HCT116 (cell line): ENCODE measurements at regions not wholly inside any gene's neighbourhood (a gene's known extent, or its start where the extent isn't known, plus 50 kb on each side); places are given as distances from the start of the nearest gene placed in this dataset.

ENCODE experiments used
- ATAC-seq: fragments of 200-7000 bp; cut with Tn5 transposase; 2 replicates; pipeline ENCODE4 v1.9.1; 2020; ENCODE audit warnings: mild to moderate bottlenecking, moderate library complexity
- BruUV-seq: library from RNA; stranded (reverse); fragments of 400-500 nt; replicated peaks from 2 replicates; lab custom pipeline; 2021; lab: Mats Ljungman, UMichigan
- CTCF ChIA-PET: fragments of 300-600 bp; sonication (Branson Sonifier 250); formaldehyde crosslinking; loops from one replicate; lab custom pipeline; 2021; ENCODE audit warnings: antibody characterized with exemption; lab: Charles Lee
- POLR2A ChIA-PET: fragments of 300-600, 350-600 bp; sonication (Branson Sonifier 250); formaldehyde crosslinking; loops from one replicate; lab custom pipeline; 2021; ENCODE audit warnings: antibody characterized with exemption; lab: Charles Lee
- RAD21 ChIA-PET, 2 experiments: fragments of 300-600 bp; sonication (Branson Sonifier 250); formaldehyde crosslinking; loops; one replicate each; lab custom pipeline; 2023; ENCODE audit warnings: low total read pairs in 2 of 2; ENCODE audit not compliant: uncharacterized antibody in 2 of 2, unreplicated experiment in 2 of 2, low non-redundant PET in 1 of 2; lab: Charles Lee
- DNase-seq: peaks from one replicate; pipeline ENCODE4 v3.0.0-alpha.2; 2010; ENCODE audit warnings: low read depth, low spot score
- H2AFZ ChIP-seq: fragments of 200-600 bp; shearing (Covaris generic), sonication (generic); 2 replicates; pipeline ENCODE4 v1.6.1; 2017; ENCODE audit warnings: low read depth, mixed run types, mixed read lengths, antibody characterized with exemption, low read length; ENCODE audit not compliant: poor library complexity, severe bottlenecking
- H3K27ac ChIP-seq: 2 replicates; pipeline ENCODE4 v1.5.1; 2012; ENCODE audit warnings: low read depth, low read length
- H3K27me3 ChIP-seq: fragments of 200-600 bp; sonication (generic); 2 replicates; pipeline ENCODE4 v1.6.1; 2016; ENCODE audit warnings: mixed run types, low read length, mixed read lengths; ENCODE audit not compliant: insufficient read depth
- H3K36me3 ChIP-seq, 2 experiments: fragments of 200-500 bp in 1 of 2; fragments of 200-600 bp in 1 of 2; sonication (Bioruptor generic) in 1 of 2; sonication (generic) in 1 of 2; 2 replicates each; pipeline versions ENCODE4 v1.5.1 to v1.6.1; 2014 to 2016; ENCODE audit warnings: low read length in 2 of 2, inconsistent platforms in 1 of 2, mixed read lengths in 1 of 2, mixed run types in 1 of 2; ENCODE audit not compliant: insufficient read depth in 2 of 2, control insufficient read depth in 1 of 2
- H3K4me1 ChIP-seq, 2 experiments: fragments of 200-600 bp in 1 of 2; sonication (generic) in 1 of 2; 2 replicates each; pipeline versions ENCODE4 v1.5.1 to v1.6.1; 2012 to 2017; ENCODE audit warnings: low read length in 2 of 2, inconsistent platforms in 1 of 2, mild to moderate bottlenecking in 1 of 2, mixed read lengths in 1 of 2, mixed run types in 1 of 2, moderate library complexity in 1 of 2; ENCODE audit not compliant: insufficient read depth in 2 of 2, control insufficient read depth in 1 of 2
- H3K4me2 ChIP-seq: fragments of 200-600 bp; sonication (generic); 2 replicates; pipeline ENCODE4 v1.6.1; 2017; ENCODE audit warnings: mixed run types, low read length, mixed read lengths
- H3K4me3 ChIP-seq, 2 experiments: fragments of 200-600 bp in 1 of 2; sonication (generic) in 1 of 2; replicated peaks in 1 of 2; 2 replicates each; pipeline ENCODE4 v1.5.1; 2011 to 2016; ENCODE audit warnings: low read length in 2 of 2, control low read depth in 1 of 2, low read depth in 1 of 2, mild to moderate bottlenecking in 1 of 2, mixed read lengths in 1 of 2, mixed run types in 1 of 2
- H3K79me2 ChIP-seq: fragments of 200-600 bp; sonication (generic); 2 replicates; pipeline ENCODE4 v1.6.1; 2017; ENCODE audit warnings: mild to moderate bottlenecking, mixed run types, low read length, moderate library complexity, mixed read lengths; ENCODE audit not compliant: insufficient read depth
- H3K9ac ChIP-seq: fragments of 200-600 bp; sonication (generic); 2 replicates; pipeline ENCODE4 v1.6.1; 2016; ENCODE audit warnings: low read length, mixed read lengths
- H3K9me2 ChIP-seq: fragments of 200-600 bp; sonication (generic), shearing (Covaris generic); 2 replicates; pipeline ENCODE4 v1.6.1; 2017; ENCODE audit warnings: mixed run types, mild to moderate bottlenecking, moderate library complexity; ENCODE audit not compliant: insufficient read depth
- H3K9me3 ChIP-seq, 2 experiments: fragments of 200-500 bp in 1 of 2; fragments of 200-600 bp in 1 of 2; sonication (Bioruptor generic) in 1 of 2; sonication (generic) in 1 of 2; 2 replicates each; pipeline ENCODE4 v1.6.1; 2014 to 2017; ENCODE audit warnings: low read length in 2 of 2, mixed read lengths in 2 of 2, inconsistent platforms in 1 of 2, low read depth in 1 of 2, mild to moderate bottlenecking in 1 of 2, mixed run types in 1 of 2, moderate library complexity in 1 of 2; ENCODE audit not compliant: control insufficient read depth in 1 of 2, insufficient read depth in 1 of 2
- H4K20me1 ChIP-seq: fragments of 200-600 bp; sonication (generic), shearing (Covaris generic); 2 replicates; pipeline ENCODE4 v1.6.1; 2017; ENCODE audit warnings: mixed run types, mild to moderate bottlenecking, moderate library complexity; ENCODE audit not compliant: insufficient read depth
- CEBPB ChIP-seq: IDR thresholded peaks from 2 replicates; pipeline ENCODE4 v1.6.1; 2012; ENCODE audit warnings: low read depth
- EGR1 ChIP-seq: IDR thresholded peaks from 2 replicates; pipeline ENCODE4 v1.6.1; 2012; ENCODE audit warnings: low read depth
- EZH2 ChIP-seq: fragments of 200-600 bp; sonication (generic); IDR thresholded peaks from 2 replicates; pipeline ENCODE4 v1.6.1; 2017; ENCODE audit warnings: antibody characterized with exemption, mixed run types
- EZH2phosphoT487 ChIP-seq: fragments of 200-600 bp; IDR thresholded peaks from 2 replicates; pipeline ENCODE4 v1.6.1; 2018; ENCODE audit warnings: antibody characterized with exemption, borderline replicate concordance
- FOSL1 ChIP-seq: IDR thresholded peaks from 2 replicates; pipeline ENCODE4 v1.6.1; 2012; ENCODE audit warnings: low read depth
- JUND ChIP-seq: IDR thresholded peaks from 2 replicates; pipeline ENCODE4 v1.6.1; 2012
- POLR2A ChIP-seq: IDR thresholded peaks from 2 replicates; pipeline ENCODE4 v1.7.0; 2011; ENCODE audit warnings: borderline replicate concordance; ENCODE audit not compliant: insufficient read depth, insufficient read length; ENCODE audit errors: extremely low read depth
- POLR2AphosphoS5 ChIP-seq: IDR thresholded peaks from 2 replicates; pipeline ENCODE4 v1.6.1; 2011; ENCODE audit warnings: mild to moderate bottlenecking, low read depth, low read length, moderate library complexity
- RAD21 ChIP-seq: IDR thresholded peaks from 2 replicates; pipeline ENCODE4 v1.6.1; 2012; ENCODE audit warnings: low read depth, mild to moderate bottlenecking
- SIN3A ChIP-seq: IDR thresholded peaks from 2 replicates; pipeline ENCODE4 v1.6.1; 2012; ENCODE audit warnings: low read depth
- SP1 ChIP-seq: IDR thresholded peaks from 2 replicates; pipeline ENCODE4 v1.6.1; 2012; ENCODE audit warnings: low read depth
- SRF ChIP-seq: IDR thresholded peaks from 2 replicates; pipeline ENCODE4 v1.6.1; 2012; ENCODE audit warnings: low read depth
- TCF7L2 ChIP-seq: IDR thresholded peaks from 2 replicates; pipeline ENCODE4 v1.7.0; 2011; ENCODE audit warnings: borderline replicate concordance, inconsistent platforms; ENCODE audit not compliant: insufficient read depth, insufficient read length; ENCODE audit errors: extremely low read depth
- YY1 ChIP-seq: IDR thresholded peaks from 2 replicates; pipeline ENCODE4 v1.6.1; 2011; ENCODE audit warnings: low read length, low read depth, moderate library complexity, mild to moderate bottlenecking; ENCODE audit not compliant: insufficient replicate concordance; ENCODE audit errors: extremely low read depth
- ZFX ChIP-seq: fragments of 450-650 bp; IDR thresholded peaks from 2 replicates; pipeline ENCODE4 v1.6.1; 2017
- ZNF274 ChIP-seq: fragments of 200-500 bp; sonication (Bioruptor generic); IDR thresholded peaks from 2 replicates; pipeline ENCODE4 v1.6.1; 2014; ENCODE audit warnings: mild to moderate bottlenecking, low read depth, low read length, inconsistent platforms
- intact Hi-C: fragments of 100-400 bp; cut with micrococcal nuclease; formaldehyde crosslinking; loops from 2 replicates; pipeline ENCODE4 v1.10.0; 2022
- TF ChIP-seq, protein P1 (sequence below): IDR thresholded peaks from 2 replicates; pipeline ENCODE4 v1.6.1; 2012
- TF ChIP-seq, protein P2 (sequence below), 3 experiments: fragments of 200-600 bp in 1 of 3; sonication (generic) in 1 of 3; IDR thresholded peaks in 2 of 3; conservative IDR thresholded peaks in 1 of 3; 2 replicates each; pipeline ENCODE4 v1.5.1; 2012 to 2017; ENCODE audit warnings: low read depth in 2 of 3, low read length in 2 of 3, antibody characterized with exemption in 1 of 3, borderline replicate concordance in 1 of 3, control low read depth in 1 of 3, mild to moderate bottlenecking in 1 of 3, mixed read lengths in 1 of 3, mixed run types in 1 of 3, moderate library complexity in 1 of 3; ENCODE audit not compliant: insufficient read depth in 1 of 3
- TF ChIP-seq, protein P3 (sequence below): IDR thresholded peaks from 2 replicates; pipeline ENCODE4 v1.6.1; 2012
- TF ChIP-seq, protein P4 (sequence below): IDR thresholded peaks from 2 replicates; pipeline ENCODE4 v1.6.1; 2012; ENCODE audit warnings: low read depth

DNA sequence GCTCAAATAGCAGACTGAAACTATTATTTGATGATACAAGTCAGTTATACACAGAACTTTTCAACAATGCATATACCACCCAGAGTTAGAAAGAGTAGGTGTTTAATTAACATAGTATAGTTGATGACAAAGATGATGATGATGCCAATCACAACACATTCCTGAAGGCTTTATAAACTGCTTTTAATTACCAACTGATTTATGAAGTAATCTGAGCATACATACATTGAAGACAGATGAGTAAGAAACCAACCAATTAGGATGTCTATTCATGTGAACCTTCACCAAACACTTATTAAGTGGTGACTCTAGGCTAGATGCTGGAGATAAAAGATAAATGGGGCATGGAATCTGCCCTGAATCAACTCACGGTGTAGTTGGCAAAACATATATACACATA lies 600.9 kb upstream of the FLRT2 start:
- no peak for ATAC-seq
- TF ChIP-seq ZNF274 (no peak), SP1 (no peak), TCF7L2 (no peak), JUND (no peak), ZFX (no peak), POLR2A (no peak), EZH2phosphoT487 (no peak), EZH2 (no peak), RAD21 (no peak), FOSL1 (no peak), SIN3A (no peak), POLR2AphosphoS5 (no peak), YY1 (no peak), SRF (no peak), EGR1 (no peak), CEBPB (no peak)
- TF ChIP-seq, protein P1, sequence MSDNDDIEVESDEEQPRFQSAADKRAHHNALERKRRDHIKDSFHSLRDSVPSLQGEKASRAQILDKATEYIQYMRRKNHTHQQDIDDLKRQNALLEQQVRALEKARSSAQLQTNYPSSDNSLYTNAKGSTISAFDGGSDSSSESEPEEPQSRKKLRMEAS = no peak
- TF ChIP-seq, protein P2, sequence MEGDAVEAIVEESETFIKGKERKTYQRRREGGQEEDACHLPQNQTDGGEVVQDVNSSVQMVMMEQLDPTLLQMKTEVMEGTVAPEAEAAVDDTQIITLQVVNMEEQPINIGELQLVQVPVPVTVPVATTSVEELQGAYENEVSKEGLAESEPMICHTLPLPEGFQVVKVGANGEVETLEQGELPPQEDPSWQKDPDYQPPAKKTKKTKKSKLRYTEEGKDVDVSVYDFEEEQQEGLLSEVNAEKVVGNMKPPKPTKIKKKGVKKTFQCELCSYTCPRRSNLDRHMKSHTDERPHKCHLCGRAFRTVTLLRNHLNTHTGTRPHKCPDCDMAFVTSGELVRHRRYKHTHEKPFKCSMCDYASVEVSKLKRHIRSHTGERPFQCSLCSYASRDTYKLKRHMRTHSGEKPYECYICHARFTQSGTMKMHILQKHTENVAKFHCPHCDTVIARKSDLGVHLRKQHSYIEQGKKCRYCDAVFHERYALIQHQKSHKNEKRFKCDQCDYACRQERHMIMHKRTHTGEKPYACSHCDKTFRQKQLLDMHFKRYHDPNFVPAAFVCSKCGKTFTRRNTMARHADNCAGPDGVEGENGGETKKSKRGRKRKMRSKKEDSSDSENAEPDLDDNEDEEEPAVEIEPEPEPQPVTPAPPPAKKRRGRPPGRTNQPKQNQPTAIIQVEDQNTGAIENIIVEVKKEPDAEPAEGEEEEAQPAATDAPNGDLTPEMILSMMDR (IDR thresholded peaks at IDR 0.05 in 2 of 3, conservative IDR thresholded peaks at IDR 0.05 in 1 of 3; ENCODE audit: borderline replicate concordance in 1 of 3, insufficient read depth in 1 of 3, low read depth in 2 of 3, low read length in 2 of 3) = no peak
- TF ChIP-seq, protein P3, sequence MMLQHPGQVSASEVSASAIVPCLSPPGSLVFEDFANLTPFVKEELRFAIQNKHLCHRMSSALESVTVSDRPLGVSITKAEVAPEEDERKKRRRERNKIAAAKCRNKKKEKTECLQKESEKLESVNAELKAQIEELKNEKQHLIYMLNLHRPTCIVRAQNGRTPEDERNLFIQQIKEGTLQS = no peak
- TF ChIP-seq, protein P4, sequence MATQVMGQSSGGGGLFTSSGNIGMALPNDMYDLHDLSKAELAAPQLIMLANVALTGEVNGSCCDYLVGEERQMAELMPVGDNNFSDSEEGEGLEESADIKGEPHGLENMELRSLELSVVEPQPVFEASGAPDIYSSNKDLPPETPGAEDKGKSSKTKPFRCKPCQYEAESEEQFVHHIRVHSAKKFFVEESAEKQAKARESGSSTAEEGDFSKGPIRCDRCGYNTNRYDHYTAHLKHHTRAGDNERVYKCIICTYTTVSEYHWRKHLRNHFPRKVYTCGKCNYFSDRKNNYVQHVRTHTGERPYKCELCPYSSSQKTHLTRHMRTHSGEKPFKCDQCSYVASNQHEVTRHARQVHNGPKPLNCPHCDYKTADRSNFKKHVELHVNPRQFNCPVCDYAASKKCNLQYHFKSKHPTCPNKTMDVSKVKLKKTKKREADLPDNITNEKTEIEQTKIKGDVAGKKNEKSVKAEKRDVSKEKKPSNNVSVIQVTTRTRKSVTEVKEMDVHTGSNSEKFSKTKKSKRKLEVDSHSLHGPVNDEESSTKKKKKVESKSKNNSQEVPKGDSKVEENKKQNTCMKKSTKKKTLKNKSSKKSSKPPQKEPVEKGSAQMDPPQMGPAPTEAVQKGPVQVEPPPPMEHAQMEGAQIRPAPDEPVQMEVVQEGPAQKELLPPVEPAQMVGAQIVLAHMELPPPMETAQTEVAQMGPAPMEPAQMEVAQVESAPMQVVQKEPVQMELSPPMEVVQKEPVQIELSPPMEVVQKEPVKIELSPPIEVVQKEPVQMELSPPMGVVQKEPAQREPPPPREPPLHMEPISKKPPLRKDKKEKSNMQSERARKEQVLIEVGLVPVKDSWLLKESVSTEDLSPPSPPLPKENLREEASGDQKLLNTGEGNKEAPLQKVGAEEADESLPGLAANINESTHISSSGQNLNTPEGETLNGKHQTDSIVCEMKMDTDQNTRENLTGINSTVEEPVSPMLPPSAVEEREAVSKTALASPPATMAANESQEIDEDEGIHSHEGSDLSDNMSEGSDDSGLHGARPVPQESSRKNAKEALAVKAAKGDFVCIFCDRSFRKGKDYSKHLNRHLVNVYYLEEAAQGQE = no peak
- RAD21 ChIA-PET = no interaction called here
- POLR2A ChIA-PET = no interaction called here
- Histone ChIP-seq H3K9me3 (peaks cover 0 to 22% of the 10 kb centered on the region in 2 experiments; a peak in 2 of 4 replicates), H4K20me1 (no peaks in the 10 kb centered on the region), H3K79me2 (no peaks in the 10 kb centered on the region), H3K9me2 (no peaks in the 10 kb centered on the region), H3K27ac (no peak overlapping the region), H3K4me3 (no peak overlapping the region), H3K27me3 (no peaks in the 10 kb centered on the region), H3K9ac (no peak overlapping the region), H2AFZ (no peak overlapping the region), H3K4me1 (no peaks in the 10 kb centered on the region), H3K36me3 (no peaks in the 10 kb centered on the region), H3K4me2 (no peak overlapping the region)
- BruUV-seq = no TSS peak
- CTCF ChIA-PET = no interaction called here
- DNase-seq = no peak
- intact Hi-C loops = no loop called here
